COR-L47 (cell line): ENCODE measurements at regions not wholly inside any gene's neighbourhood (a gene's known extent, or its start where the extent isn't known, plus 50 kb on each side); places are given as distances from the start of the nearest gene placed in this dataset.

ENCODE experiments used
- DNase-seq: peaks from one replicate; lab custom pipeline; 2025; lab: John Stamatoyannopoulos, UW

DNA sequence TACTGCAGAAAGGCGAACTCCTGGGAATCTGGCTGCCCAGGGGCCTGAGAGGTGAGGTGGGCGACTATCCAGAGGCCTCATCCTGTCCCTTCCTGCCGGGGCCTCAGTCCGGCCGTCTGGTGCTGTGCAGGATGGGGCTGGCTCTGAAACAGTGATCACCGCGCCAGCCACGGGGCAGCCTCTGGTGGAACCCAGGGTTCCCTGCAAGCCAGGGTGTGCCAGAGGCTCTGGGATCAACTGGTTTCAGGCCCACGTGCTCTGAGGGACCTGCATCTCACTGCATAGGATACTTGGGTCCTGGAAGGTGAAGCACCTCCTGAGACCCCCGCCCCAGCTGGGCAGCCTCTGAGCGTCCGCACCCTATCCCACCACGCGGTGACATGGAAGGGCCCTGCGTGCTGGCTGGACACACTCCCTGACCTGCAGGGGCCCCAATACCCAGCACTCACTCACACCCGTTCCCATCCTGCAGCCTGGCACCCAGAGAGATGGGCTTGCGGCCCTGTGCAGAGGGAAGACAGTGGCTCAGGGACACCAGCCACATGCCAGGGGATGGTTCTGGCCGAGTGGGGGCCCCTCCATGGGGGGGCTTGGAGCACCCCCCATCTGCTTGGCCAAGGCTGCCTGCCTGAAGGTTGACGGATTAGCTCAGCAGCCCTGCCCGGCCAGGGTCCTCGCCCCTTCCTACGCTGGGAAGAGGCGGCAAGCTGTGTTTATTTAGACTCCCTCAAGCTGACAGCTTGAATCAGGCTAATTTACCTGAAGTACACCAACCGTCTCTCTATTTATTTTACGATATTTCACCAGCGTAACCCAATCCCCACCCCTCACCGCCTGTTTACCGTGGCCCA, 64.3 kb upstream of the TTC34 start:
- DNase-seq, result peak; percentile 79

DNA sequence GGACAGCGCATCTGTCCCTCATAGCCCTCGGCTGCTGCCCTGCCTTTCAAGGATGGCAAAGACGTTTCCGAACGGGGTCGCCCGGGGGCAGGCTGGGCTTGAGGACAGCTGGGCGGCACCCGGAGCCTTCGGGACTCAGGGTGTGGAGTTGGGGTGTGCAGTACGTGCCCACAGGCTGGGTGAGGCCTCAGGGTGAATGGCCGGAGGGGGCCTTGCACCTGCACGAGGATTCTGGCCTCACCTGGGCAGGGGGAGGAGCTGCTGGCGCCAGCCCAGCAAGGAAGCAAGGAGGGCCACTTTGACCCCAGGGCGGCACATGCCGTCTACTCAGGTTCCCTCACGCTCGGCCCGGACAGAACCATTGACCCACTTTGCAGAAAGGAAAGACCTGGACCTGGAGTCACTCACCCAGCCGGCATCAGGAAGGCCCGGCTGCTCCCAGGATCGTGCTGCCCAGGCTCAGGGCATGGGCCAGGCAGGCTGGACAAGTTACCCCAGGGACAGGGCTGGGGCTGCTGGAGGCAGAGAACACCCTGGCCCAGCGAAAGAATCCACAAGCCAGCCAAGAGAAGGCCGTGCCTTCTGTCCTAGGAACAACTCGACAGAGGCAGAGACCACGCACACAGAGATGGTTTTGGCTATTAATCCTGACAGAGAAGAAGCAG, 65.1 kb upstream of the TTC34 start:
- no peak for DNase-seq

DNA sequence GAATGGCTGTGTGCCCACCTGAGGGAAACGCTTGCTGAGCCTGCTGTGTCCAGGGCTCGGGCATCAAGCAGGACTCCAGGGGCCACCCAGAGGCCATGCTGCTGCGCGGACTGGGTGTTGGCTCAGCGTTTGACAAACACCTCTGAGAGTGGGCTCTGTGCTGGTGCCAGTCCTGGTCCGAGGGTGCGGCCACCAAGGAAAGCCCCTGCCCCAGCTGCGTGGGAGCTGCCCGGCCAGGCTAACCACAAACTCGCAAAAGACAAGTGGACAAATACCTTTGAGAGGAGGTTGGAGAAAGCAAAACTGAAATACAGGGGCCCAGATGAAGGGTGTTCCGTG, 65.6 kb upstream of the TTC34 start:
- no peak for DNase-seq

DNA sequence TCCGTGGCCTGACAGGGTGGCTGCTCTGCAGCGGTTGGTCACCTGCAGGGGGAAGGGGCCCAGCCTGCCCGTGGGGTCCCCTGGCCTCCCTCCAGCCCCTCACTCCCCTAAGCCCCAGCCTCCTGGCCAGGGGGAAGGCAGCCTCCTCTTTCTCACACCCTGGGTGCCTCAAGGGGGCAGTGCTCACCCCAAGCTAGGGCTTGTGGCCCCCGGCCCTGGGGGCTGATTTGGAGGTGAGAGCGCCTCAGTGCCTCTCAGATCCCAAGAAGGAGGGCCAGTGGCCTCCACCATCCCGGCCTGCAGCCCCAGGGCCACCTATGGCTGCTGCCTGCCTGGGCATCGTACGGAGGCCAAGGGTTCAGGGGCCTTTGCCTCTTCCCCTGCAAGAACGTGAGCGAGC, 66.4 kb upstream of the TTC34 start:
- DNase-seq, result no peak

DNA sequence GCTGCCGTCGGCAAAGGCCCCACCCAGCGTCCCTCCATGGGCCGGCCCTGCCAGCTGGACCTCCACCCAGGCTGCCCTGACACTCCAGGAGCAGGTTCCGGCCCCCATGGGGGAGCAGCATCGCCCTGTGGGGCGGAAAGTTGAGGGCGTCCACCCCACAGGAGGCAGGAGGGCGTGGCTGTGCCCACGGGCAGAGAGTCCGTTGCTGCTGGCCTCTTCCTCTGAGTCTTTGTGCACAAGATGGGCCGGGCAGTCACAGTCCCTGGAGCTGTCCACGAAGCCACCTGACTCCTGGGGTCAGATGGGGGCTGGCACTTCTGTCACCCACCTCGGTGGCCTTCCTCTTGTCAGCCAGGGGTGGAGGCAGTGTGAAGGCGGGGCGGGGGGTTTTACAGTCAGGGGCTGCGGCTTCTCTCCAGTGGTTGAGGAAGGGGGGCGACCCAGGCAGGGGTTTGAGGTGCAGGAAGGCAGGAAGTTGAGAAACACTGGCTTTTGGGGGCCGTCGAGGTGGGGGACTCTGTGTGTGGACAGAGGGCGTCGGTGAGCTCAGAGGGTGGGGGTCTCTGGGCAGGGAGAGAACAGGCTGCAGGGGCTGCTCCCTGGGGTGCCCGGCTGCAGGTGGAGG, 67.2 kb upstream of the TTC34 start:
- DNase-seq, result no peak

DNA sequence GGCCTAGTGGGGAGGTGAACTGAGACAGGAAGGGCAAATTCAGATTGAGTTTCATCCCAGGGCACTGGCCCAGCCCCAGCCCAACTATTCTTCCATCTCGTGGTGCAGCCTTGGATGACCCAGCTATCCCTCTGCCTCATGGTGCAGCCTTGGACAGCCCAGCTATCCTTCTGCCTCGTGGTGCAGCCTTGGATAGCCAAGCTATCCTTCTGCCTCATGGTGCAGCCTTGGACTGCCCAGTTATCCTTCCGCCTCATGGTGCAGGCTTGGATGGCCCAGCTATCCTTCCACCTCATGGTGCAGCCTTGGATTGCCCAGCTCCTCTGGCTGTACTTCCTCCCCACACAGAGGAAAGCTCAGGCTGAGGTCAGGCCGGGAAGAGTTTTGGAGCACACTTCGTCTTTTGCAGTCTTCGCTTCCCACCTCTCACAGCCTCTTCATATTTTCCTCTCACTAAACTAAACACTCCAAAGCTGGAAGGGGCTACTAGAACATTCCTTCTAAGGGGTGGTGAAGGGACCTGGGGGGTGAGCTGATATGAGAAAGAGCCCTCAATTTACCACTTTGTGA, 69.8 kb upstream of the TTC34 start:
- no peak for DNase-seq

DNA sequence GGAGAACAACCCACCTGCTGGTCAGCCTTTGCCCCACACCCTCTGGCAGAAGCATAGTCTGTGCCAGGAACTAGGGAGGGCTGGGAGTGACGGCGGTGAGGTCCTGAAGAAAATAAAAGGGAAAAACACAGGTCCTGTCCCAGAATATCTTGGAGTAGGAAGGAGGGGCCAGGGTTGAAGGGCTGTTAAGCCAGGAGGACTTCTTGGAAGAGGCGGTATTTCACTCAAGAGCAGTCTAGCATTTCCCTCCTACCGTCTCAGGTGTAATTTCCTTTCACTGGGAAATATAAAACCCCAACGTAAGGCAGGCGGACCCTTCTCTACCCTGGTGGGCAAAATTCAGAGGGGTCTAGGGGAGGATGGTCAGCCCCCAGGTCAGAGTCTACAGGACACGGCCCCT, 72.7 kb upstream of the TTC34 start:
- no peak for DNase-seq

DNA sequence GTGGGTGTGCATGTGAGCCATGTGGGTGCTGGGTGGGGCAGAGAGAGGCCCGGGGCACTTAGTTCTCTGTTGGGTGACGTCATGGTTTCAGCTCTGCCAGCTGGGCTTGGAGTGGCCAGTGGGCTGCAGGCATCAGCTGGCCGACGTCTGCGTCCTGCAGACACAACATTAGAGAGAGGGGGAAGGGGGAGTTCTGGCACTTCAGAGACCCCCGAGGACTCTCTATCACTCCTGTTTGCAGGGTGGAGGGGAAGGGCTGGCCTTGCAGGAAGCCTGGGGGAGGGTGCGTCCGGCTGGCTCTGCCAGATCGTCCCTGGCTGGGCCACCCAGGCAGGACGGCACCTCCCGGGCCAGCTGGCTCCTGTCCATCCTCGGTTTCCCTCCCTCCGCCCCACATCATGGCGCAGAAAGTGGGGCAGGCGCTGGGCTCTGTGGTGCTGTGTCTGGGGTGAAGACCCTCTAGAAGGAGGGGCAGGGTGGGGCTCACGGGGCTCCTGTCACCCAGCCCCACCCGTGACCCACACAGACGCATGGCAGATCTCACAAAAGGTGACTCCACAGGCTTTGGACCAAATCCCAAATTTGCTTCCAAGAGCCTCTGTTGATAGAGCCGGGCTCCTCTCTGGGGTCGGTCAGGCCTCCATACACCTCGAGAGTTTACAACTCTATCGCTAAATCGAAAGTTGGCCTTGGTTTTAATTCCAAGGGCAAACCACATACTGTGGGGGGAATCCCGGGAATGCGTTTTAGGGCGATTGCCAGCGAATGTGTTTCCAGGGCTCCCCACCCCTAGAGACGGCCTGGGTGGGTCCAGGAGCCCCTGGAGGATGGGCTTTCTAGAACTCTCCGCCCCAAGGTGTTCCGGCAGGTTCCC, 73.4 kb upstream of the TTC34 start:
- DNase-seq, result no peak

DNA sequence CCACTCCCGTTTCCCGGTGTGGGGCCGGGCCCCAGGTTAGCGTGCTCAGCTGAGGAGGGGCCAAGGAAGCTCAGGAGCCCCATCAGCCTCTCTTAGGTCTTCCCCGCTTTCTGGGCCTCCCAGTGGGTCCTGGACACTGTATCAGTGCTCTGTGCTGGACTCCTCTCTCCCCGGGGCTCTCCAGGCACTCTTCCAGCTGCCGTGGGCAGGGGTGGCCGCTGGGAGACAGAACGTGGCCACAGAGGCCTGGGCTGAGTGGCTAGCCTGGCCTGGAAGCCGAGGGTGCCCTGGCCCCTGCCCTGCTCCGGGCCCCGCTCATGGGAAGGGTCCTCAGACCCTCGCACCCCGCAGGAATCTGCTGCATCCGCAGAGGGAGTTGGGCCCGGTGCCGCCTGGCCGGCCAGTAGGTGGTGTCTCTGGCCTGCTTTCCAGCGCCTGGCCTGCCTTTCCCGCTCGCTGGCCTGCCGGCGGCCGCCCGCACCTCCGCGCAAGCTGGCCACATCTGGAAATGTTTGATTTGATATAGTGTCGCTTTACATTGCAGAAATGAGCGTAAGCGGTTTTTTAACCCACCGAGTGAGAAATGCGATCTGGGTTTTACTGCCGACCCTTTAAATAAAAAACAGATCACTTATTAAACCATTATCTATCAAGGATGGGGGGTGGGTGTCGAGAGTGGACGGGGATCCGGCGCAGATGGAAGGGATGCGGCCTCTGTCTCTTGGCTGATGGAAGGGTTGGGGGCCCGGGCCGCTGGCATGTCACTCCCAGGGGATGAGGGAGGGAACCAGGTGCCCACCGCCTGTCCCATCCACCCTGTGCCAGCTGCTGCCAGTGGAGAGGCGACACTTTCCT, 74.4 kb upstream of the TTC34 start:
- no peak for DNase-seq

DNA sequence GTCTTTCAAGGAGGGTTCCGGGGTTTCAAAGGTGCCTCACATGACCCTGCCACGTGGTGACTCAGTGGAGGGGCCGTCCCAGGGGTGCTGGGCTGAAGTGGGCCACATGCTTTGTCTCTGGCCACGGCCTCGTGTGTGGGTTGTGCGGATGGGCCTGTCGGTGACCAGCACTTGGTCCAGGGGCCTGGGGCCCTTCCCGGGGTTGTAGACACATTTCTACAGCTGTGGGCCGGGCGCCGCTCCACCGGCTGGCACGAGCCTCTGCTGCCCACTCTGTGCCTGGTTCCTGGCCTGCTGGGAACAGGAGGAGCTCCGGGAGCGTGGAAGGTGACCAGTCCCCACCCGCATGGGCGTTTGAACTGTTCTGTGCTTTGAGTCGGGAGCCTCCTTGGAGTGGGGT, 75.4 kb upstream of the TTC34 start:
- no peak for DNase-seq

DNA sequence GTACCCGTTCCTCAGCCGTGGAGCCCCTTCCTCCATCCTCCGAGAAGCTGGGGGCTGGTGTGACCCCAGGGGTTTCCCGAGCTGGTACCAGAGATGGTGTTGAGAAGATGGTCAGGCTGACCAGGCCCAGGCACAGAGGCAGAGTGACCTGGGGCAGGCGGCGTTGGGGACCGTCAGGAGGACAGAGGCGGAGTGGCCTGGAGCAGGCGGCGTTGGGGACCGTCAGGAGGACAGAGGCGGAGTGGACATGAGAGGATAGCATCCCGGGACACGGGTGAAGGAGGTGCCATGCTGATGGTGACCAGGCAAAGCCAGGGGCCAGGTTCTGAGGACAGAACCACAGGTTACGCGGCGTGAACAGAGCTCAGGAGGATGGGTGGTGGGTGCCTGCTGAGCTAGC, 75.9 kb upstream of the TTC34 start:
- DNase-seq, result no peak

DNA sequence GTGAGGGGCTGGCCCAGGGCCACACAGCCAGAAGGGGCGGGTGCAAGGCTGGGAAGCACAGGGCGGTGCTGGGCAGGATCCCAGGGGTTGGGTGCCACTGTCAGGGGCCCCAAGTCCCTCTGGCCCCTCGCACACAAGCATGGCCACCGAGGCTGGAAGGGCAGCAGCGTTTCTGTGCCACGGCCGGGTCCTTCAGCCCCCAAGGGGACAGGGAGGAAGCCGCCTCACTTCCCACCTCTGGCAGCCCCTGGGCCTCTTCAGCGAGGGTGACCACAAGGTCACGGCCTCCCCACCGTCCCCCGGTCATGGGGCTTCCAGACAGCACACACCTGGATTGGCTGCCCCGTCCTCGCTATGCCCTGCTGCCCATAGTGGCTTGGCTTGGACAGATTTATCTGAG, 77.1 kb upstream of the TTC34 start:
- no peak for DNase-seq

DNA sequence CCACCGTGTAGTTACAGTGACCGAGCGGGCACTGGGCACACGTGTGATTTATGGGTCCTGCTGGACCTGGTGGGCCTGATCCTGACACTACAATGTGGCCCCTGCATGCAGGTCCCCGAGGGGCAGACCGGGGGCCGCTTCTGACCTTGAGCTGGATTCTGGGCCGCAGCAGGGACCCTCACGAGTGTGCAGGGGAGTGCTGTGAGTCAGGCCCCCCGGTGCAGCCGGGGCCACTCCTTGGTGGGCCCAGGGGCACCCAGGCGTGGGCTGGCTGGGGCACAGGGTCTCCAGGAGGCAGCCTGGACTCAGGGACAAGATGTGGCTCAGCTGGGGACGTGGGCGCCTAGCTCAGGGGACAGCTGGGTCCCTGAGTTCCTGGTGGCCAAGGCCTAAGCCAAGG, 77.5 kb upstream of the TTC34 start:
- no peak for DNase-seq

DNA sequence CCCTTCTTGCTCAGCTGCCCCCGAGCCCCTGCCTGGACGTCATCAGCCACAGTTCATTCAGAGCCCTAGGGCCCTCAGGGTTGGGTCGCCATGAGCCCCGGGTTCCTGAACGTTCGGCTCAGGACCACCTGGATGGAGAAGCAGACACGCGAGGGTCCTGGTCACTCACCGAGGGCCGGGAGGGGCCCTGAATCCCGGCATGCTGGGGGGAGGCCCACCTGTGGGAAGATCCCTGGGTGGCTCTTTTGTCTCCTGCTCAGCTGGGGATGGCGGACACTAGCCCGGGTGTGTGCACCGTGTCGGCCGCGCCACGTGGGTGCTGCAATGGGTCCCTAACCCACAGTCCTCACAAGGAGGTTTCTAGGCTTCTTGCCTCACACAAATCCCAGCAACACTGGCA, 78.1 kb upstream of the TTC34 start:
- no peak for DNase-seq

DNA sequence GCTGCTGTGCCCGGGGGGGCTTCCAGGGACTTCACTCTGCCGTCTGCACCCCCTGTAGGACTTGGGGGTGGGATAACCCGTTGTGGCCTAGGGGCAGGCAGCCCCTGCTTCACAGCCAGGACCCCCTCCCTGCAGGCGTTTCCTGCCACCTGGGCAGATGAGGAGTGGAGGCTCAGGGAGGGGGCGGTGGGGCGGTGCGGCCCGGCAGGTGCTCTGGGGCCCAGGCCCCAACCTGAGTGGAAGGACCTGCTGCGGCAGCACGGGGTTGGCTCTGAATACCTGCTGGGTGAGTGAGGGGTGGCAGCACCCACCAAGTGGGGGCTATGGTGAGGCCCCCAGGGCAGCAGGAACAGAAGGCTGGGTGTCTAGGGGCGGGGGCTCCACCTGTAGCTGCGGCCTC, 78.6 kb upstream of the TTC34 start:
- no peak for DNase-seq

DNA sequence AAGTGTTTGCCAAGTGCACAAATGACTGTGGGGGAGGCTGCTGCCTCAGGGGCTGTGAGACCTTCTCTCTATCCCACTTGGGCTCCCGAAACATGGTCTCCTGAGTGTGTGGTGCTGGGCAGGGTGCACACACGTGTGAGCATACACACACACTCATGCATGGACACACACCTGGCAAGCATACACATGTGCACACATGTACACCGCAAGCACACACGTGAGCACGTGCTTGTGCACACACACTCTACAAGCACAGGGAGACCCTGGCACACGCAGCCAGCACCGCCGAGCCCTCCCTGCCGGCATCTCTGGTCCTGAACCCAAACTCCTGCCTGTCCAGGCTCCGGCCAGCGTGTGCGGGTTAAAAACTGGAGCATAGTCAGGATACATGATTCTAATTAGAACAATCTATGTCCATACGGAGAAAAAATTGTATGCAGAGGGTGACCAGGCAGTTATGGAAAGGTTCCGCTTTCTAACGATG, 79.4 kb upstream of the TTC34 start:
- DNase-seq, result no peak

DNA sequence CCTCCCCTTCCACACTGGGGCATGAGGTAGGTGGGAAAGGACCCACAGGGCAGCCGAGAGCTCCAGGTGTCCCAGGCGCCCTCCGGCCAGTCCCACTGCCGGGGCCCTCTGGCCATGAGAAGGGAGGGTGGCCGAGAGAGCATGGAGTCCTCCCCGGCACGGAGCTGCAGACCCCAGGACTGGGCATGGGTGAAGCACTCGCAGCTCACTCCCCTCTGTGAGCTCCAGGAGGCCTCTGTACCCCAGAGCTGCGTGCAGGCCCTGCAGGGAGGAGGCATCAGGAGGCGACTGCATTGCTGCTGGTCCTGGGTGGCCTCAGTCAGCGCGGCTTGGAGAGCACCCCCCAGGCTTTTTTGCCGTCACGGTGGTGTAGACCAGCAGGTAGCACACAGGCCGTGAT, 80.1 kb upstream of the TTC34 start:
- no peak for DNase-seq

DNA sequence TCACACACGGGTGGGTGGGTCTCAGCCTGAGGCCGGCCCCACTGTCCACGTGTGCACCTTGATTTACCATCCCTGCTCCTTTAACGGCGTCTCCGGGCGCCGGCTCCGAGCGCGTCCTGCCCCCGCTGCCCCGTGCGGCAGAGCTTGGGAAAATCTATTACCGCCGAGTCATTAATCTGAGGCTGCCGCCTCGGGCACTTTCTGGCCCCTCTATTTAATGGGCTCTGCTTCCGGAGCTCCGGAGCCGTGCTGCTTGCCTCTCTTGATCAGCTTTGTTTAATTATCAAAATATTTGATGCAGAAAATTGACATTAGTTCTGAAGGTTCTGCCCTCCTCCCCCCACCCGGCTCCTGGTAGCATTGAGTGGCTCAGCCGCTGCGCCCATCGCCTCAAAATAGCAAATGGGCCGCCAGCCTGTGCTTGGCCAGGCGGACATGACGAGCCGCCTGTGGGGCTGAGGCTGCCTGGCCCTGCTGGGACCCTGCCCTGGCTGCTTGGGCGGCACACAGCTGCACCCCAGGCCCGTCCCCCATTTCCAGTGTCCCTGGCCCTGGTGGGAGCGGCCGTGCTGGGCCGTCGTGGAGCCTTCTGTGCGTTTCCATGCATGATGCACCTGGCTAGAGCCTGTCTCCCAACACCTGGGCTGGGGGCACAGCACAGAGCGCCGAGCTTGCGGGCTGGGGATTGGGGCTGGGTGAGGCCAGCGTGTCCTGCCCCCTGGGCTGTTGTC, 81.6 kb upstream of the TTC34 start:
- no peak for DNase-seq

DNA sequence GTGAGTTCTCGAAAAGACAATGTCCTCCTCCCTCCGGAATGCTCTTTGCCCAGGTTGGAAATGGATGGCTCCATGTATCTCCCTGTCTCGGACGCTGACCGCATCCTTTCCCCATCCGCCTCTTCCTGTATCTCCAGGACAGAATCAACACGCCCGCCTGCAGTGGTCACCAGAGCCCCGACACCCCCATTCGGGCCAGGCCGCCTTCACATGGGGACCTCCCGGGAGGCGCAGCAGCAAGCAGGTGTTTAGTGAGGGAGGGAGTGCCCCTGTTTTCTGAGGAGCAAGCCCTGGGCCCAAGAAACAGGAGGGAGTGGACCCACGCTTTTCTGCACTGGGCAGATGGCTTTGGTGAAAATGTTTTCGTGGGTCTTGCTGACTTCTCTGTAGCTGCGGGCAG, 83.5 kb upstream of the TTC34 start:
- DNase-seq, result no peak

DNA sequence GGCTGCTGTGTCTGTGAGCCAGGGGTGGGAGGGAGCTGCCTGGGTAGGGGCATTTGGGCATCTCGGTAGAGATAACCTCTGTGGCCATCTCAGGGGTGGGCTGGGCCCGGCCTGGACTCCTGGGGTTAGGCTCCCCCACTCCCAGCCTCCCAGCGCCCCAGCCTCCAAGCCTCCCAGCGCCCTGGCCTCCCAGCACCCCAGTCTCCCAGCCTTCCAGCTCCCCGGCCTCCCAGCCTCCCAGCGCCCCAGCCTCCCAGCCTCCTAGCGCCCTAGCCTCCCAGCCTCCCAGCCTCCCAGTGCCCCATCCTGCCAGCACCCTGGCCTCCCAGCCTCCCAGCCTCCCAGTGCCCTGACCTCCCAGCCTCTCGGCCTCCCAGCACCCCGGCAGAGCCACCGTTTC, 85.1 kb upstream of the TTC34 start:
- DNase-seq, result no peak
